Ecto neural progenitor cell (in vitro differentiated cells): ENCODE measurements at regions not wholly inside any gene's neighbourhood (a gene's known extent, or its start where the extent isn't known, plus 50 kb on each side); places are given as distances from the start of the nearest gene placed in this dataset.
"Not testable (repeated sequence)": the region's sequence is repeated elsewhere in the genome, so short reads cannot be mapped to it uniquely, and the experiment has no call there.

Experiments used
- DNase-seq: peaks from one replicate; pipeline ENCODE4 v3.0.0-alpha.2; 2018; ENCODE audit warnings: low spot score

DNA sequence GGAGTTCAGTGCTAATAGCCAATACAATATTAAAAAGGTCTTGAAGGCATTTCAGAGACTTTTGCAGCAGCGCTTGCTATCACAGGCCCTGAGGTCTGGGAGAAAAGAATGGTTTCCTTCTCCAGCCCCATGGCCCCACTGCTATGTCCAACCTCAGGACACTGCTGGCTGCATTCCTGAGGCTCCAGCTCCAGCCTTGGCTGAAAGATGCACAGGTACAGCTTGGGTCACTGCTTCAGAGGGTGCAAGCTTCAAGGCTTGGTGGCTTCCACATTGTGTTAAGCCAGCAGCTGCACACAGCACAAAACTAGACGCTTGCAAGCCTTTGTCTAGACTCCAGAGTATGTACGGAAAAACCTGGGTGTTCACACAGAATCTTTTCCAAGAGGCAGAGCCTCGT lies 589.2 kb downstream of the CWH43 start:
- not testable (repeated sequence) for DNase-seq

DNA sequence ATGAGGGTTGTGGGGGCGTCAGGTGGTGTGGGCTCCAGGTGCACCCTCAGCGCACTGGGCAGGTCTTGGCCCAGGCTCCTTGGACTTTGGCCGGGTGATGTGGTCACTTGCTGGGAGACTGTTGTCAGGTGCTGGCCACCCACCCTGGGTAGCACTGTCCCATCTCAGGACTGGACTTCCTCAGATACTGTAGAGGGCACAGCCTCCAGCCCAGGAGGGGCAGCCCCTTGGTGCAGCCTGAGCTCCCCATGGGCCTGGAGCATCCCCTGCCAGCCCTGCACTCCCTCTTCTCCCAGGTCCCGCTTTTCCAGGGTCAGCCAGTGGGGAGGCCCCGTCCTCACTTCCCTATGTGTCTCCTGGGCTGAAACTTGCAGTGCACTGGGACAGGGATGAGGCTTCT lies 592.3 kb downstream of the CWH43 start:
- DNase-seq, result not testable (repeated sequence)

DNA sequence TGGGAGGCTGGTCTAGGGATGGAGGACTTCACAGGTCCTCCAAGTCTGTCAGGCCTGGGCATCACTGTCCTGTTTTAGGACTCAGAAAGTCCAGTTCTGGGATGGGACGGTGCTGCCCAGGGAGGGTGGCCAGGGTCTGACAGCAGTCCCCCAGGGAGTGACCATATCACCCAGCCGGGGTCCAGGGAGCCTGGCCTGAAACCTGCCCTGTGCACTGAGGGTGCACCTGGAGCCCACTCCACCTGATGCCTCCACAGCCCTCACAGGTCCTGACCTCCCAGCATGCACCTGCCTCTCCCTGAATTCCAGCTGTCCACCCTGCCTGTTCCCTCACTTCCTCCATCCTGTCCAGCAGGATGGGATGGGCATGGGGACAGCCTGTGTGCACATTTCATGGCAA lies 592.8 kb downstream of the CWH43 start:
- DNase-seq, result not testable (repeated sequence)

DNA sequence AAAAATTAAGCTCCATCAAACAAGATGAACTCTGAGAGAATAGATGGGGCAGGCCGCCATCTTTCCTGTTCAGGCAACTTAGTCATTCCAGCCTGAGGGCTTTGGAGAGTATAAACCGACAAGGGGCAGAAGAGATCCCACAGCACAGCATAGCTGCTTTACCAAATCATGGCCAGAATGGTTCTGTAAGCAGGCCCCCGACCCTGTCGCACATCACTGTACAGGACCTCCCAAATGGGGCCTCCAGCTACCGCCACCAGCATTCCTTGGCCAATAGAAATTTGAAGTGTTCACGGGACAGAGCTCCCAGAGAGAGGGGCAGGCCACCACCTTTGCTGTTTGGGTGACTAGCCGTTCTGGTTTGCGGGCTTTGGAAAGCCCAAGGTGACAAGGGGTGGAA lies 594.1 kb downstream of the CWH43 start:
- DNase-seq, result not testable (repeated sequence)

DNA sequence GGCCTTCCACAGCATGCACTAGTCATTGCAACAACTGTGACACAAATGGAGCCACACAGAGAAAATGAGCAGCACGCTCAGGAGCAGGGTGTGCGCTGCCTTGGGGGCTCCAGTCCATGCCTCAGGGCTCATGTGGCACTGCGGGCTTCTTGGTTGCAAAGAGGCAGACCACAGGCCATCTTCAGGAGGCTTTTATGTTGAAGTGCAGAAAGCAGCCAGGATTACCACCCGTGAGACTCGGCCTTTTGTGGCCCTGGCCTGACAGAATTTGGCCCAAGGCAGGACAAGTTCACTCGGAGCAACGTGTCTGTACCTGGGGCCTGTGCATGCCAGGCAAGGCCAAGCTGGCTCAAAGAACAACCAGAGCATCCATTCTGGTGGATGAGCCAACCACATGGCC lies 602.3 kb downstream of the CWH43 start:
- DNase-seq, result not testable (repeated sequence)

DNA sequence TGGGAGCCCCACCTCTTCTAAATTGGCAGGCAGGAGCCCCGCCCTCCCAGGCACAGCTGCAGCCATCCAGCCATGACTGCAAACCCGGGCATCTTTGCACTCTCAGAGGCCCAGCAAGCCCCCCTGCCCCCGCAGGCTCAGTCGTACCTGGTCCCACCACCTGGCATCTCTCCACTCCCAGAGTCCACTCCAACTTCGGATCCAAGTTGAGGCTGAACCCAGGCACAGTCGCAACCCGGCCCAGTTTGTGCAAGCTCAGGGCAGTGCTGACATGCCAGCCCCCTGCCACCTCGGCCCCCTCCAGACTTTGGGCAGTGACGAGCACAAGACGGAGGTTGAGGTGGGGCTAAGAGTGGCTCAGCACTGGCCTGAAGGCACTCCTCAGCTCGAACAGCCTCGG lies 632.4 kb downstream of the CWH43 start:
- not testable (repeated sequence) for DNase-seq

DNA sequence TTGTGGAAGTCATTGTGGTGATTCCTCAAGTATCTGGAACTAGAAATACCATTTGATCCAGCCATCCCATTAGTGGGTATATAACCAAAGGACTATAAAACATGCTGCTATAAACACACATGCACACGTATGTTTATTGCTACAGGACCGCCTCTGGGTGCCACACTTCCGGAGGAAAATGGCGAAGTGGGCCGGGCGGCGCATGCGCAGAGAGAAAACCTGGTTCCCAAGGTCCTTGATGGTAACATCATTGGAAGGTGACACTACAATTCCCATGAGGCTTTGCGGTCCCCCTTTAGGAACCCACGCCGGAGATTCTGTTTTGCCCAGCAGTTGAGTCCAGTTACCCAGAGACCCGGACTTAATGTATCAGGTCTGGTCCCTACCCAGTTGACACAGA lies 640.4 kb downstream of the CWH43 start:
- DNase-seq, result not testable (repeated sequence)
